GM12891 (cell line): ENCODE measurements at regions not wholly inside any gene's neighbourhood (a gene's known extent, or its start where the extent isn't known, plus 50 kb on each side); places are given as distances from the start of the nearest gene placed in this dataset.
"Not testable (repeated sequence)": the region's sequence is repeated elsewhere in the genome, so short reads cannot be mapped to it uniquely, and the experiment has no call there.

ENCODE experiments used
- DNase-seq: peaks from one replicate; pipeline ENCODE4 v3.0.0; 2011; ENCODE audit warnings: low spot score; ENCODE audit not compliant: insufficient read length
- FAIRE-seq: peaks from 2 replicates; lab custom pipeline; 2011; peaks lifted over from hg19 to GRCh38; lab: Jason Lieb, UNC
- PAX5 ChIP-seq: IDR thresholded peaks from 2 replicates; pipeline ENCODE4 v1.6.1; 2011; ENCODE audit warnings: low read length, moderate library complexity, mild to moderate bottlenecking; ENCODE audit not compliant: insufficient read depth, severe bottlenecking
- POLR2A ChIP-seq: IDR thresholded peaks from 2 replicates; pipeline ENCODE4 v1.6.1; 2011; ENCODE audit warnings: low read depth, low read length, control low read depth
- POLR2AphosphoS5 ChIP-seq: IDR thresholded peaks from 2 replicates; pipeline ENCODE4 v1.6.1; 2011; ENCODE audit warnings: low read depth, low read length, control low read depth
- POU2F2 ChIP-seq: IDR thresholded peaks from 2 replicates; pipeline ENCODE4 v1.6.1; 2011; ENCODE audit warnings: low read depth, mild to moderate bottlenecking, control low read depth, low read length, moderate library complexity
- SPI1 ChIP-seq: IDR thresholded peaks from 2 replicates; pipeline ENCODE4 v1.6.1; 2011; ENCODE audit warnings: low read depth, low read length, control low read depth
- TAF1 ChIP-seq: IDR thresholded peaks from 2 replicates; pipeline ENCODE4 v1.6.1; 2011; ENCODE audit warnings: low read depth, low read length, control low read depth

GRCh38 chr2:175786471-175787124, 215.5 kb downstream of the LNPK start:
- FAIRE-seq (no peak), DNase-seq (no peak)
- TF ChIP-seq POLR2A (no peak), POU2F2 (no peak), POLR2AphosphoS5 (no peak), PAX5 (no peak), TAF1 (no peak), SPI1 (no peak)

GRCh38 chr2:175777337-175777736, 224.7 kb downstream of the LNPK start:
- not testable (repeated sequence) for FAIRE-seq, DNase-seq

- no peak for DNase-seq
- no peak for FAIRE-seq
- no peak for TF ChIP-seq POLR2A
- TF ChIP-seq POLR2AphosphoS5 = no peak
- no peak for TF ChIP-seq POU2F2
- TF ChIP-seq PAX5 = no peak
- TF ChIP-seq TAF1 = no peak
- TF ChIP-seq SPI1 = no peak
Measured at GRCh38 chr2:175769200-175769599, 232.9 kb downstream of the LNPK start.

GRCh38 chr2:175766880-175767279, 235.2 kb downstream of the LNPK start:
- DNase-seq (no peak), FAIRE-seq (no peak)
- no peak for TF ChIP-seq POLR2A
- TF ChIP-seq TAF1 = no peak
- no peak for TF ChIP-seq POLR2AphosphoS5
- no peak for TF ChIP-seq POU2F2
- no peak for TF ChIP-seq PAX5
- TF ChIP-seq SPI1 = no peak

GRCh38 chr2:175755656-175756386, 246.2 kb downstream of the LNPK start:
- no peak for FAIRE-seq
- DNase-seq = no peak
- TF ChIP-seq POLR2AphosphoS5 = no peak
- no peak for TF ChIP-seq PAX5
- no peak for TF ChIP-seq TAF1
- TF ChIP-seq SPI1 = no peak
- TF ChIP-seq POU2F2 = no peak
- no peak for TF ChIP-seq POLR2A

- FAIRE-seq = no peak
- TF ChIP-seq POLR2A = no peak
- no peak for DNase-seq
Measured at GRCh38 chr2:175755169-175755568, 246.9 kb downstream of the LNPK start.

GRCh38 chr2:175750195-175750594, 251.9 kb downstream of the LNPK start:
- TF ChIP-seq POLR2A = no peak
- TF ChIP-seq POLR2AphosphoS5 = no peak
- no peak for TF ChIP-seq TAF1
- TF ChIP-seq SPI1 = no peak
- TF ChIP-seq PAX5 = no peak
- no peak for TF ChIP-seq POU2F2
- FAIRE-seq = no peak
- no peak for DNase-seq

GRCh38 chr2:175745911-175746310, 256.2 kb downstream of the LNPK start:
- DNase-seq (no peak), FAIRE-seq (no peak)
- TF ChIP-seq POU2F2 = no peak
- TF ChIP-seq POLR2A = no peak
- no peak for TF ChIP-seq PAX5
- no peak for TF ChIP-seq SPI1
- no peak for TF ChIP-seq TAF1
- no peak for TF ChIP-seq POLR2AphosphoS5

- no peak for DNase-seq
- TF ChIP-seq PAX5 (no peak), TAF1 (no peak), POLR2AphosphoS5 (no peak), SPI1 (no peak), POLR2A (no peak), POU2F2 (no peak)
- no peak for FAIRE-seq
Measured at GRCh38 chr2:175744000-175744399, 258.1 kb downstream of the LNPK start.

- DNase-seq (no peak), FAIRE-seq (no peak)
- TF ChIP-seq POLR2AphosphoS5 (no peak), SPI1 (no peak), POLR2A (no peak), TAF1 (no peak), PAX5 (no peak), POU2F2 (no peak)
Measured at GRCh38 chr2:175743011-175743410, 259.1 kb downstream of the LNPK start.

GRCh38 chr2:175742367-175742766, 259.7 kb downstream of the LNPK start:
- no peak for TF ChIP-seq POU2F2
- no peak for DNase-seq
- FAIRE-seq = no peak
